ENCODE measurements at regions not wholly inside any gene's neighbourhood (a gene's known extent, or its start where the extent isn't known, plus 50 kb on each side); places are given as distances from the start of the nearest gene placed in this dataset.

DNA sequence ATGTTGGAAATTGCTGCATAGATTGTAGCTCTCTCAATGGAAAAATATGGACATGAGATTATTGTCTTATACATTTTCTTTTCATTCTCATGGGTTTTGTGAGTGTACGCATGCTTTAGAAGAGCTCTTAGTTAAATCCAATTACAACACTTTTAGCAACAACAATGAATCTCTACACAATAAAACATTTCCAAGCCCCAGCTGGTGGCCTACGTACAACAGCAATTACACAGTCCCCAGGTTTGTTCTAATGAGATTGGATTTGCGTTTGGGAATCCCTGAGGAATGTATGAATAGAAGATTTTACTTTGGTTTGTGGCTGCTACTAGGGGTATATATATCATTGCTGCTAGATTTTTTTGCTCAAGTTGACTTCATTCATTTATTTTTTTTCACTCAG lies 98.6 kb downstream of the FHDC1 start:
- H3K9me3 ChIP-seq (ENCODE audit: insufficient read depth, low read length, severe bottlenecking) = no peaks in the 10 kb centered on the region
- no peak for ATAC-seq (ENCODE audit: insufficient read depth, low read depth)
- no peaks in the 10 kb centered on the region for H3K36me3 ChIP-seq (ENCODE audit: insufficient read depth, low read length)
- no peak for DNase-seq
- H4K20me1 ChIP-seq (ENCODE audit: insufficient read depth, low read length) = no peaks in the 10 kb centered on the region
- H3K79me2 ChIP-seq (ENCODE audit: insufficient read depth, low read length) = no peaks in the 10 kb centered on the region
- H3K27me3 ChIP-seq (ENCODE audit: insufficient read depth, low read length, poor library complexity) = no peaks in the 10 kb centered on the region
- no peak overlapping the region for H3K9ac ChIP-seq (ENCODE audit: low read depth, low read length)
- no peak overlapping the region for H3K4me2 ChIP-seq (ENCODE audit: insufficient read depth, low read length)
- H2AFZ ChIP-seq (ENCODE audit: low read depth, low read length) = no peak overlapping the region
- H3K27ac ChIP-seq (ENCODE audit: low read length) = no peak overlapping the region
- no peaks in the 10 kb centered on the region for H3K4me1 ChIP-seq (ENCODE audit: insufficient read depth, low read length)
- no peak for TF ChIP-seq EZH2 (IDR thresholded peaks at IDR 0.05; ENCODE audit: borderline replicate concordance, low read depth, low read length, severe bottlenecking)
- TF ChIP-seq, protein P1, sequence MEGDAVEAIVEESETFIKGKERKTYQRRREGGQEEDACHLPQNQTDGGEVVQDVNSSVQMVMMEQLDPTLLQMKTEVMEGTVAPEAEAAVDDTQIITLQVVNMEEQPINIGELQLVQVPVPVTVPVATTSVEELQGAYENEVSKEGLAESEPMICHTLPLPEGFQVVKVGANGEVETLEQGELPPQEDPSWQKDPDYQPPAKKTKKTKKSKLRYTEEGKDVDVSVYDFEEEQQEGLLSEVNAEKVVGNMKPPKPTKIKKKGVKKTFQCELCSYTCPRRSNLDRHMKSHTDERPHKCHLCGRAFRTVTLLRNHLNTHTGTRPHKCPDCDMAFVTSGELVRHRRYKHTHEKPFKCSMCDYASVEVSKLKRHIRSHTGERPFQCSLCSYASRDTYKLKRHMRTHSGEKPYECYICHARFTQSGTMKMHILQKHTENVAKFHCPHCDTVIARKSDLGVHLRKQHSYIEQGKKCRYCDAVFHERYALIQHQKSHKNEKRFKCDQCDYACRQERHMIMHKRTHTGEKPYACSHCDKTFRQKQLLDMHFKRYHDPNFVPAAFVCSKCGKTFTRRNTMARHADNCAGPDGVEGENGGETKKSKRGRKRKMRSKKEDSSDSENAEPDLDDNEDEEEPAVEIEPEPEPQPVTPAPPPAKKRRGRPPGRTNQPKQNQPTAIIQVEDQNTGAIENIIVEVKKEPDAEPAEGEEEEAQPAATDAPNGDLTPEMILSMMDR (IDR thresholded peaks at IDR 0.05; ENCODE audit: borderline replicate concordance, extremely low read depth, low read length, poor library complexity, severe bottlenecking) = no peak
- no peak overlapping the region for H3K4me3 ChIP-seq (ENCODE audit: low read depth in 1 of 2, low read length in 2 of 2)

DNA sequence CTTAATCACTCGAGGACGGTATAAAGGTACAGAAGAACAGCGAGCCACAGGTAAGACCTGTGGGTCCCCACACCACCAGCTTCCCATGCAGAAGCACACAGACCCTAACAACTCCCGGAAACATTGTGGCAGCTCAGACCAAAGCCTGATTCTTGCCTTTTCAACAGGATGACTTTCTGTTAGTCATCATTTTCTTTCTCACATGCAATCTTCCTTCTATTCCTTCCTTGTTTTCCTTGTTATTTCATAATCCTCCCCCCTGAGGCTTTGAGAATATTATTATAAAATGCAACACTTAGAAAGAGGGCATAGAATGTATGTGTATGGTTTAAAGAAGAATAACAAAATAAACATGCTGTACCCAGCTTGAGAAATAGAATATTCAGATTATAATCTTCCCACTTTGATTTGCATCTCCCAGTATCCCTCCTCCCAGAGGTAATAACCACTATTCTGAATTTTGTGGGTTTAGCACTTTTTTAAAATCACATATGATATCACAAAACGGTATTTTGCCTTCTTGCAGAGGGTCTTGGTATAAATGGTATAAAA lies 100.9 kb downstream of the FHDC1 start:
- no peak overlapping the region for H3K9ac ChIP-seq (ENCODE audit: low read depth, low read length)
- ATAC-seq (ENCODE audit: insufficient read depth, low read depth) (no peak), DNase-seq (no peak)
- no peaks in the 10 kb centered on the region for H3K79me2 ChIP-seq (ENCODE audit: insufficient read depth, low read length)
- no peaks in the 10 kb centered on the region for H3K36me3 ChIP-seq (ENCODE audit: insufficient read depth, low read length)
- no peak overlapping the region for H3K4me3 ChIP-seq (ENCODE audit: low read depth in 1 of 2, low read length in 2 of 2)
- H3K27me3 ChIP-seq (ENCODE audit: insufficient read depth, low read length, poor library complexity) = no peaks in the 10 kb centered on the region
- TF ChIP-seq, protein P1 (IDR thresholded peaks at IDR 0.05; ENCODE audit: borderline replicate concordance, extremely low read depth, low read length, poor library complexity, severe bottlenecking) = no peak
- TF ChIP-seq EZH2 (IDR thresholded peaks at IDR 0.05; ENCODE audit: borderline replicate concordance, low read depth, low read length, severe bottlenecking) = no peak
- no peak overlapping the region for H3K27ac ChIP-seq (ENCODE audit: low read length)
- H3K4me2 ChIP-seq (ENCODE audit: insufficient read depth, low read length) = no peak overlapping the region
- no peak overlapping the region for H2AFZ ChIP-seq (ENCODE audit: low read depth, low read length)
- no peaks in the 10 kb centered on the region for H3K9me3 ChIP-seq (ENCODE audit: insufficient read depth, low read length, severe bottlenecking)
- H4K20me1 ChIP-seq (ENCODE audit: insufficient read depth, low read length) = no peaks in the 10 kb centered on the region
- no peaks in the 10 kb centered on the region for H3K4me1 ChIP-seq (ENCODE audit: insufficient read depth, low read length)

DNA sequence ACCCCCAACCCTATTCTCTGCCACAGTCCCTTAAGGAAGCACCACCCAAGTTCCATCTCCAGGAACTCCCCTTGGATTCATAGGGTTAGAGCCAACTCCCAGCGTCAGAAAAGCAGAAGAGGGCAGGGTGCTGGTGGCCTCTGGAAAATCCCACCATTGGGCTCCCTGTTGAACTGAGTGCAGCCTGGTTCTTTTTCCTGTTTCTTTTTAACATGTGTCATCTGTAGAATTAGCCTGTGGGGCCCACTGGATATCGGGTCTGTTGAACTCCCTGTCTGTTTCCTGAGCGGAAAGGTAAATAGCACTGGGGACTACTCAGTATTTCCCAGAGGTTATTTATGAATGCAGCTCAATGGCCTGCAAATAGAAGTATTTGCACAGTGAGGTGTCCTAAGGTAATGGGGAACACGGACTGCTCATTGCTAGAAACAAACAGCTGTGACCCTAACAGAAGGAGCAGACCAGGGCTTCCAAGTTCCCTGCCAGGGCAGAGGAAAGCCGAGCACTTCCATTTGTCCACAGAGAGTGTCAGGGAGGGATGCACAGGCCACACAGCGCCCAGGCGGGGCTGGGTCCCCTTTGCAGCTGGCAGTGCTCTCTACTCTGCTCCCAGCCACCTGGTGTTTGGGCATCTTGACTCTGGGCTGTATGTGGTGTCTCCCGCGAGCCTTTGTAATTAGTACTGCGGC lies 102.6 kb downstream of the FHDC1 start:
- H3K27ac ChIP-seq (ENCODE audit: low read length) = no peak overlapping the region
- H3K4me3 ChIP-seq (ENCODE audit: low read depth in 1 of 2, low read length in 2 of 2) = no peak overlapping the region
- no peak overlapping the region for H3K4me2 ChIP-seq (ENCODE audit: insufficient read depth, low read length)
- no peak overlapping the region for H3K9ac ChIP-seq (ENCODE audit: low read depth, low read length)
- no peaks in the 10 kb centered on the region for H3K36me3 ChIP-seq (ENCODE audit: insufficient read depth, low read length)
- no peak for TF ChIP-seq EZH2 (IDR thresholded peaks at IDR 0.05; ENCODE audit: borderline replicate concordance, low read depth, low read length, severe bottlenecking)
- TF ChIP-seq, protein P1 (IDR thresholded peaks at IDR 0.05; ENCODE audit: borderline replicate concordance, extremely low read depth, low read length, poor library complexity, severe bottlenecking) = no peak
- H3K9me3 ChIP-seq (ENCODE audit: insufficient read depth, low read length, severe bottlenecking) = no peaks in the 10 kb centered on the region
- DNase-seq (no peak), ATAC-seq (ENCODE audit: insufficient read depth, low read depth) (no peak)
- no peaks in the 10 kb centered on the region for H4K20me1 ChIP-seq (ENCODE audit: insufficient read depth, low read length)
- H3K27me3 ChIP-seq (ENCODE audit: insufficient read depth, low read length, poor library complexity) = no peaks in the 10 kb centered on the region
- H2AFZ ChIP-seq (ENCODE audit: low read depth, low read length) = no peak overlapping the region
- no peaks in the 10 kb centered on the region for H3K79me2 ChIP-seq (ENCODE audit: insufficient read depth, low read length)
- no peaks in the 10 kb centered on the region for H3K4me1 ChIP-seq (ENCODE audit: insufficient read depth, low read length)
